ENCODE measurements at regions not wholly inside any gene's neighbourhood (a gene's known extent, or its start where the extent isn't known, plus 50 kb on each side); places are given as distances from the start of the nearest gene placed in this dataset.

DNA sequence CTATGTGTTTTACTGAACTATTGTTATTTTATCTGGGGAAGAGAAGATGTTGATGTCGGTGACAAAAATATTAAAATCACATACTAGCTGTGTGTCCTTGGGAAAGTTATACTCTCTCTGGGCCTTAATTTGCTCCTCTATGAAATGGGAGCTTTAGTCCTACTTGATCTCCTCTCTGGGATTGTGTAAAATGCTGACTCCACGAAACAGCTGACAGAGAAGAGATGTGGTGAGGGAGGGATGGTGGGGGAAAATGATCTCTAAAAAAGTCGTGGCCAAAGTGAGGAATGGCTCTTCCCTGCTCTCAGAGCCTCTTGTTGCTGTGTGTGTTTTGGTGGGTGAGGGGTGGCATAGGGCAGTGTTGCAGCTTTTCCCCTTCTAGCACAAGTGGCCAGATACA lies 173.7 kb downstream of the MELK start:
- no peak for TF ChIP-seq POLR2A (IDR thresholded peaks at IDR 0.05)
- TF ChIP-seq, protein P1, sequence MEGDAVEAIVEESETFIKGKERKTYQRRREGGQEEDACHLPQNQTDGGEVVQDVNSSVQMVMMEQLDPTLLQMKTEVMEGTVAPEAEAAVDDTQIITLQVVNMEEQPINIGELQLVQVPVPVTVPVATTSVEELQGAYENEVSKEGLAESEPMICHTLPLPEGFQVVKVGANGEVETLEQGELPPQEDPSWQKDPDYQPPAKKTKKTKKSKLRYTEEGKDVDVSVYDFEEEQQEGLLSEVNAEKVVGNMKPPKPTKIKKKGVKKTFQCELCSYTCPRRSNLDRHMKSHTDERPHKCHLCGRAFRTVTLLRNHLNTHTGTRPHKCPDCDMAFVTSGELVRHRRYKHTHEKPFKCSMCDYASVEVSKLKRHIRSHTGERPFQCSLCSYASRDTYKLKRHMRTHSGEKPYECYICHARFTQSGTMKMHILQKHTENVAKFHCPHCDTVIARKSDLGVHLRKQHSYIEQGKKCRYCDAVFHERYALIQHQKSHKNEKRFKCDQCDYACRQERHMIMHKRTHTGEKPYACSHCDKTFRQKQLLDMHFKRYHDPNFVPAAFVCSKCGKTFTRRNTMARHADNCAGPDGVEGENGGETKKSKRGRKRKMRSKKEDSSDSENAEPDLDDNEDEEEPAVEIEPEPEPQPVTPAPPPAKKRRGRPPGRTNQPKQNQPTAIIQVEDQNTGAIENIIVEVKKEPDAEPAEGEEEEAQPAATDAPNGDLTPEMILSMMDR (IDR thresholded peaks at IDR 0.05) = no peak

Measured in stomach (tissue), 4 donors.